GM21390 (cell line): ENCODE measurements at regions not wholly inside any gene's neighbourhood (a gene's known extent, or its start where the extent isn't known, plus 50 kb on each side); places are given as distances from the start of the nearest gene placed in this dataset.
"Not testable (repeated sequence)": the region's sequence is repeated elsewhere in the genome, so short reads cannot be mapped to it uniquely, and the experiment has no call there.

Source experiments
- ATAC-seq: cut with Tn5 transposase; IDR thresholded peaks from one replicate; pipeline ENCODE4 v1.9.1; 2021; ENCODE audit not compliant: unreplicated experiment

DNA sequence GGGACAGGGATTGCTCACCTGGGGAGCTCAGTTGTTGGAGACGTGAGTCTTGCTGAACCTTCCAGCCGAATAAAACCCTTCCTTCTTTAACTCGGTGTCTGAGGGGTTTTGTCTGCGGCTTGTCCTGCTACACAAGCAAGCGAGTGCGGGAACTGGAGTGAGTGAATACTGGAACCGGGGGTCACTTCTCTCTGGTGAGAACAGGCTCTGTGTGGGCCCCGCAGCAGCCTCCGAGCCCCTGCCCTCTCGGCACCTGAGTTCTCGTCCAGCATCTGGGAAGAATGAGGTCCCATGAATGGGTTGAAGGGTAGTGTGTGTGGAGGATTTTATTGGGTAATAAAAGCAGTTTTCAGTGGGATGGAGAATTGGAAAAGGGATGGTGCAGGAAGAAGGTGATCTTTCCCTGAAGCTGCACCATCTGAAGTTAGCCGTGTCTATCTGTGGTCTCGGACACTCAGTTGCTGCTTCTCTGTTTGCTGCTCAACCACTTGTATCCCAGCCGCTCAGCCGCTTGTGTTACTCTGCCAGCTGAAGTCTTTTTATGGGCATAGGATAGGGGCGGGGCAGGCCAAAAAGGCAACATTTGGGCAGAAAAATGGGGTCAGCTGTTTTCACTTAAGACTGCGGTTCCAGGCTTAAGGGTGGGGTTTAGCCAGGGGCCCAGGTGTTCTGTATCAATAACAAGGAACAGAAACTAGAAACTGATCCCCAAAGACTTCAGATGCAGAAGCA, 450.6 kb upstream of the CAMK1G start:
- ATAC-seq: no peak

DNA sequence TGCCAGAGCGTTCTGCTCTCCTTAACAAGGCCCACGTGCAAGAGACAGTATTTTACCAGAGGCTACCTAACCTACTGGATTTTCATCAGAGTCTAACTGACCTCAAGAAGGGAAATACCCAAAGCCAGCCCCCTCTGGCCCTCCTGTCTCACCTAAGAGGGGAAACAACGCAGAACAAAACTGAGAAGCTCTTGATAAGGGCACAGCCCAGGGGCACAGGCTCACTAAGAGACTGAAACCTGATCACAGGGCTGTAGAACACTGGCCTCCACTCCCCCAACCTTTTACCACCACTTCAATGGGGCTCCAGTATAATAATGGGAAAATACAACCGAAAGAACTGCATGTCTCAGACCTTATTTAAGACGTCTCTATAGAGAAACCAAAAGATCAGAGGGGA, 449.5 kb upstream of the CAMK1G start:
- peak; percentile 79 for ATAC-seq

DNA sequence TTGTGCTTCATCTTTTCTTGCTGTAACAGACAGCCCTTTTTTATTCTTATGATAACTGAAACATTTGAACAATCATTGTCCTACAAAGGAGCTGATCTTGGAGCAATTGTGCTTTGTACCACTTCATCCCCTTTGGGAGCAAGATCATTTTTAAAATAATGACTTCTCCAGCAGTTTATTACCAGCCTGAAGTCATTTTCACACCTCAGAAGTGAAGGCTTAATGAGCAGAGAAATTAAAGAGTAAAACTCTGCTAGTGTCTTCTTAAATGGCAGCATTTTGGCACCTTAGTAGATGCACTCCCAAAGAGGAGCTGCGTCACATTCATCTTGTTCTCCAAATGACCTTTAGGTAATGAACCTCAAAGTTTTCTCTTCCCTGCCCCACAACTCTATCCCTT, 439.6 kb upstream of the CAMK1G start:
- ATAC-seq: no peak

DNA sequence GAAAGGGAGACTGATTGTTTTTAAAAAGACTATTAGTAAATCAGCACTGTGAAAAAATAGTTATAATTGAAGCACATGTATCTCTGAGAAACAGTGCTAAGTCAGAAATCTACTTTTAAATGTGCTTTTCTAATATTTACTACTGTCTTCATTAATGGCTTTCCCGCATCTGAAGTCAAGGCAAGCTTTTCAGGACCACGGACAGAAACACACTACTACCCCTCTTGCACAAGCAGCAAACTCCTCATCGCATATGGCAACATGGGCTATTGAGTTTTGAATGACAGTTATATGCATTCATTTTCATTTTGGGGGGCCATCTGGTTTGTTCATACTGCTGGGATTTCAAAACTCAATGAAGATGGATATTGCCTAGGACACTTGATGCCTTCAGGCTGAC, 433.4 kb upstream of the CAMK1G start:
- no peak for ATAC-seq

DNA sequence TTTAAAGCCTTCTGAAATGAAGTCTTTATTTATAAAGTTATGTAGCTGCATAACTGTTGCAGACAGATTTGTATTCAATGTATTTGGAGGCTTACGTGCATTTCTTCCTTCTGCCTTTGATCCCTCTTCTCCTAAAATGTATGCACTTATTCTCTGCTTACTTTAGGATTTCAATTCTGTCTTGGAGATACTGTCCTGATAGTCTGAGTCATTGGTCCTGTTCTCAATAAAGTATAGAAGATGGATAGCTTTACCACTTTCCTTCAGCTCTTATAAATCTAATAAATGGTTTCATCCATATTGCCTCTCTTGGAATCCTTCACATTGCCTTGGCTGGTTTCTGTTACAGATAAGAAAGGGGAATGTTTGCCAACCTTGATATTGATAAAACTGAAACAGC, 430.1 kb upstream of the CAMK1G start:
- no peak for ATAC-seq

DNA sequence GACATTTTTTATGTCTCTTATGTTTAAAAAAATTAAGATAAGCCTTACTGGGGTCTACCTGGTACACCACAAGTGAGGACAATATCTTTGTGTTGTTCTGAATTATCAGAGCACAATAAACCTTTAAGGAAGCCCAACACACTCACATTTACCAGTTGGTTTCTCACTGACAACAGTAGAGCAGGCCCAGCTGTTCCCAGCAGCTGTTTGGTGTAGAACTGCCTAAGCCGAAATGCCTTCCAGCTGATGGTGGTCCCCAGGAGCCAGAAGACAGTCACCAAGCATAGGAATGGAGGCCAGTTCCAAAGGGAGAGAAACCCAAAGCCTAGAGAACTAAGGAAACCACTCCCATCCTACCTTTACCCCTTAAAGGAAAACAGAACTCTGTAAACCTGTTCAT, 428.6 kb upstream of the CAMK1G start:
- ATAC-seq: no peak

DNA sequence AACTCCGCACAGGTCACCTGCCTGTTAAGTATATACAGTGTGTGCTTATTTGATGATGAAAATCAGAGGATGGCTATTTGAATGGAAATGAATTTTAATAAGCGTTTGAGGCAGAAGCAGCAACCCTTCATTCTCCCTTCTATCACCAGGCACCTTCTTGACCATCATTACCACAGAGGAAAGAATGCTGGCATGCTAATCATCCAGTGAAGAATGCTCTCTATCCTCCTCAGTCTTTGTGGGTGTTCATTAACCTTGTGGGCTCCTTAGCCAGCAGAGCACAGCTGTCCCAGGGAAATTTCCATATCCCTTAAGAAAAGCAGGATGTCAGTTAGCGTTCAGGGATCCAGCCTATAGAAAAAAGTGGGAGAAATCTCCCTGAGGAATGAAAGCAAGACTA, 428.0 kb upstream of the CAMK1G start:
- ATAC-seq: no peak

DNA sequence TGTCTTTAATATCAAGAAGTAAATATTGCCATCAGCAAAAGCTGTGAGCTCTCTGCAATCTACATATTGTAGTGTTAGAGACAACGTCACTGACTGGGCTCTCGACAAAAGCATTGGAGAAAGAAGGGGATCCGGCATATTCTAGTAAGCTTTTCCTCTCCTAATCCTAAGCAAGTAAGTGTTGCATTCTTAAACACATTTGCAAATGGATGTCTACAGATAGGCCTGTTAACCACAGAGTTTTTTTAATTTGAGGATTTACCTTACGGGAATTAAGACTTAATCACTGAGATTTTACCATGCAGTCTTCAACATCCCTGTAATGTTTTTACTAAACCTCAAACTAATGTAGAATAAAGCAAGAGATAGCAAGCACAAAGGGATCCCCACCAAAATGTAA, 426.5 kb upstream of the CAMK1G start:
- ATAC-seq: no peak

DNA sequence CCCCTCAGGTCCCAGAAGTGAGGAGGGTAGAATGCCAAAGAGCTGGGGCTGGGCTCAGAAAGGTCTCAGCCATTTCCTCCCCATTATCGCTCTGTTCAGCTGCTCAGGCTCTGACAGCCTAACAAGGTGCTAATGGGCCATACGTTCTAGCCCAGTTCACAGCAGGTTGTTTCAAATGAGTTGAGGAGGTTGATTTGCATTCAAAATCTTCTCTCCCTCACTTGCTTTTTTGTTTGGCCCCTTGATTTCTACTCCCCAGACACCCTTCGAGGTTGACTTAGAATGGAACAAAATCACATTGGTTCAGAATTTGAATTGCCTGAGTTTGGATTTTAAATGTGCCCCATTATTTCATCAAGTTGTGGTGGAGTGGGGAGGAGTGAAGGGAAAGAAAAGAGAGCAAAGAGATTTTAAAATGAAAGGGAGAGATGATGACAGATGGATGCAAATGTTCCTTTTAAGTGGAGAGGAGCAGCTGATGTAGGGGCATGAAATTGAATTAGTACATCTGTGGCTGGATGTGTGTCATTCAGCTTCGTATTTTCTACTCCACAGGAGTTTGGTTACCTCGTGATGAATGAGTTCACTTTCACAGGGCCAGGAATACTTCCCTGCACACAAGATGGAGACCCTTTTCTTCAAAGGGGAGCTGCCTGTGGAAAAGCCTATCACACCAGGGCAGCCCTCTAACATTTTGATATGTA, 425.8 kb upstream of the CAMK1G start:
- ATAC-seq: no peak

DNA sequence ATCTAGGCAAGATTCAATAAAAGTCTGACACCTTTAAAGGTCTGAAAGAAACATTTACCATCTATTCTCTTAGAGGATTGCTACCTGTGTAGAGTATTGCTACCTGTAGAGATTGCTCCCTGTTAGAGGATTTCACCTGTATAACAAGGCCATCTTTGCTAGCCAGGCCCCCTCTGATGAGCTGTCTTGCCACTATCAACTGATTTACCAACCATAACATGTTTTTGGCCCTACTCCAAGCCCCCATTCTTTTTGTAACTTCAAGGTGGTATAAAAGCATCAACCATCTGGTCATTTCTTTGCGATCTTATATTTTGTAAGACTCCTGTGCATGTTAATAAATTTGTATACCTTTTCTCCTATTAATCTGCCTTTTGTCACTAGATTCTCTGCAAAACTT, 424.7 kb upstream of the CAMK1G start:
- no peak for ATAC-seq

DNA sequence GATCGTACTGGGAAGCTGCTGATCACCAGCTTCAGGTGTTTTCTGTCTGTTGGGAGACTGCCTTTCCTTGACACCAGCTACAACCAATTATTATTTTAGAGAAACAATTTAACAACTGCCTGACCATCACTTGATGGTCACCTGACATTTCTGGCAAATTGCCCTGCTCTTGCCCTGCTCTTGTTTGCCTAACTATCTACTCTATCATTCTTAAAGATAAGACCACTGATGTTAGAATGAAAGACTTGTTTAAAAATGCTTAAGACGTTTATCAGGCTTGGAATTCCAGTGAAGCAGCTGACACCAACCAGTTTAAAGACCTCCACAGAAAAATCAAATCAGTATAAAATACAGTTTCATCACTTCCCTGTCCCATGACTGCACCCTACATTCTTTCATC, 423.3 kb upstream of the CAMK1G start:
- ATAC-seq: no peak

DNA sequence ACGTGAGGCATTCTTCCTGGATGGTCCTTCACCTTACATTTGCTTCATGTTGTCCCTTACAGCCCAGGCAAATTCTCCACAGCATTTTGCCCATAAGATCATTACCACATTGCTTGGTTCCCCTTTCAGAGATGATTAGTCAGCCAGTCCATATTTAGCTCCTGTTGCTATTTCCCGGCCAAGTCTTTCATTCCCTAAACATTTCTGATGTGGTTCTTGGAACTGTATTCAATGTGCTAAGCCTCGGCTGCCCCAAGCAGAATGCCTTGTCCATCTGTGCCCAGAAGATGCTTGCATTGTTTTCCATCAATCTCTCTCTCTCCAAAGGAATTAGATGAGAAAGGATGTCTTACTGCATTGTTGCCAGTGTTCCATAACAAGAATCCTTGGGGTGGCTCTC, 420.9 kb upstream of the CAMK1G start:
- ATAC-seq: no peak

DNA sequence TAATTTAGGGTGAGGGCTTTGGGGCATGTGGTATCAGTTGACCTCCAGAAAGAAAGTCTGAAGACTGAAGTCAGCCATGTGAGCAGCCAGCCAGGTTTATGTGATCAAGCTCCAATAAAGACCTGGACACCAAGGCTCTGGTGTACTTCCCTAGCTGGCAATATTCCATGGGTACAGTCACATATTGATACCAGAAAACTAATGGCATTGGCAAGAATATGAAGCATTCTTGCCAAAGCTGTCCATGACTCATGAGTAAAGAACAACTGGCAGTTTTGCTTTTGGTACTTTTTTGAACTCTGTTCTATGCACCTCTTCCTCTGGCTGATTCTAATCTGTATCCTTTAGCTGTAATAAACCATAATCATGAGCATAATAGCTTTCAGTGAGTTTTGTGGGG, 415.3 kb upstream of the CAMK1G start:
- no peak for ATAC-seq

DNA sequence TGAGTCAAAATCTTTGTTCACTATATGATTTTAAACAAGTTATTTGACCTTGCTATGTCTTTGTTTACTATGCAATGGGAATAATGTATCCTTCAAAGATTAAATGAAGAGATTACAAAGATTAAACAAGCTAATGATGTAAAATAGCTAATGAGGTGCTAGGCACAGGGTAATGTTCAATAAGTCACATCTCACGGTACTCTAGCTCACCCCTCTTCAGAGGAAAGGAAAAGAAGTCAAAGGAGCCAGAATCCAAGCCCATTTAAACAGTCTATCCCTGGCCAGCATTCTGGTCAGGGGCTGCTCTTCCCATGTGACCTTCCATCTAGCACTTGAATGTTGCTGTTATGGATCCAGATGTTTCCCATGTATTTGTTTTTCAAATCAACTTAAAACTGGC, 412.4 kb upstream of the CAMK1G start:
- ATAC-seq: no peak

DNA sequence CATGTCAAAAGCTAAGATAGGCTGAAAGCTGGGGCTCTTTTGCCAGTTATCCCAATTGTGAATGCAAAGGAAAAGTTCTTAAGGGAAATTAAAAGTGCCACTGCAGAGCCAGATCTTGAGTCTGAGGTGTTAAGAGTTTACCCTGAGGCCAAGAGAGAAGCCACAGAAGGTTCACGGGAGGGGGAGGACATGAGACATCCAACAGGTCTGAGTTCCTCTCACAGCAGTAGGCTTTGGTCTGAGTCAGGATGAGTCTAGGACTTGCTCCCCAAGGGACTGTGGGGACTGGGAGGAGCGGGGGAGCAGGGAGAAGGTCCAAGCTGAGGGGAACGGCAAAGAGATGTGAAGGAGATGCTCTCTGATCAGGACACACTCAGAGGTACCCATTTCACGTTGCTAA, 411.2 kb upstream of the CAMK1G start:
- no peak for ATAC-seq

DNA sequence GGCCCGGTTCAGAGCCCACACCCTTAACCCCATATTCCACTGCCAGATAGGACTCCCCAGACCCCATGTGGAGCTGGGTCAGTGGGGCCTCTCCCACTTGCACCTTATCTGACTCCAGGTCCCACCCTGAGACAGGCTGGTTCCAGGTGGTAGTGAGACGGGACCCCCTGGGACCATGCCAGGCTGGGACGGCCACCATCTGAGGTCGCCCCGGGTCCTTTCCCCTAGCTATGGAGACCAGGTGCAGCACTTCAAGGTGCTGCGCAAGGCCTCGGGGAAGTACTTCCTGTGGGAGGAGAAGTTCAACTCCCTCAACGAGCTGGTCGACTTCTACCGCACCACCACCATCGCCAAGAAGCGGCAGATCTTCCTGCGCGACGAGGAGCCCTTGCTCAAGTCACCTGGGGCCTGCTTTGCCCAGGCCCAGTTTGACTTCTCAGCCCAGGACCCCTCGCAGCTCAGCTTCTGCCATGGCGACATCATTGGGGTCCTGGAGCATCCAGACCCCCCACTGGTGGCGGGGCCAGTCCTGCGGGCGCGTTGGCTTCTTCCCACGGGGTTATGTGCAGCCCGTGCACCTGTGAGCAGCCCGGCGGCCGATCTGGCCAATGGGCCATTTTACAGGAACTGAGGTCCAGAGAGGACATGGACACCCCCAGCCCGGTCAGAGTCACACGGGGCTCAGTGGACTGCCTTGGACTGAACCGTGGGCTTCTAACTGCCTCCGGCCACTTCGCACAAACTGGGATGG, 410.5 kb upstream of the CAMK1G start:
- ATAC-seq: not testable (repeated sequence)

DNA sequence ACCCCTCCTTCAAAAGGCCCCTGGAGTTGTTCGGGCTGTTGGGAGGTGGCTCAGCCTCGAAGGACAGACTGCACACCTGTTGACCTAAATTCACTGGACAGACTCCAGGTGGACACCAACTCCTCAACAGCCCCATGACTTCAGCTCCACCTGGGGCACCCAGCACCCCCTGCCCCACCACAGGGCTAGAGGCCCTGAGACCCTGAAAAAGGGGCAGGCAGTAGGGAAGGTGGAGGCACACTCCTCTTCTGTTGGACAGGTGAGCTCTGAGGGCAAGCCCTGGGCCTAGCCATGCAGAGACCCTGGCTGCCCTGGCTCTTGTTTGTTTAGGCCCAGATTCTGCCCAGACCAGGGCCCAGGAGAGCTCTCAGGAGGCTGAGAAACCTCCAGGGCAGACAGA, 409.7 kb upstream of the CAMK1G start:
- ATAC-seq: not testable (repeated sequence)

DNA sequence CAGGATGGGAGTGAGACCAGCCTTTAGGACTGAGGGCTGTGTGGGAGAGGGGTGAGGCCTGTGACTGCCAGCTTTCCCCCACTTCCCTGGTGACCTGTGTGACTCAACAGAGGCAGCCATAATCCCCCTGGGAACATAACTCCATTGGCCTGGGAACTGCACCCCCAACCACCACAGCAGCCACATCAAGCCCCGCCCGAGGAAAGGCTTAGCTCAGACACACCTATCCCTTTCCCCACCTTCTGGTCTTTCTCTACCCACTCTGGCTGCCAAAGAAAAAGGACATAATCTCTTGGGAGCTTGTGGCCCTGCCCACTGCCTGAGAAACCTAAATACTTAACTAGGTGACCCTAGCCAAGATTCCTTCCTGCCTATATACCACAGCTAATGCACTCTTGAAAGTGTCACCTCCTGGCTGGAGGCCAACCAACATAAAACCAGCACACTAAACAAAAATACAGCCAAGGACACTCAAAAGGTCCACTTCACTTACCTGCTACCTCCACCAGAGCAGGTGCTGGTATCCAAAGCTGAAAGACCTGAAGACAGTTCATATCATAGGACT, 406.6 kb upstream of the CAMK1G start:
- ATAC-seq: no peak

DNA sequence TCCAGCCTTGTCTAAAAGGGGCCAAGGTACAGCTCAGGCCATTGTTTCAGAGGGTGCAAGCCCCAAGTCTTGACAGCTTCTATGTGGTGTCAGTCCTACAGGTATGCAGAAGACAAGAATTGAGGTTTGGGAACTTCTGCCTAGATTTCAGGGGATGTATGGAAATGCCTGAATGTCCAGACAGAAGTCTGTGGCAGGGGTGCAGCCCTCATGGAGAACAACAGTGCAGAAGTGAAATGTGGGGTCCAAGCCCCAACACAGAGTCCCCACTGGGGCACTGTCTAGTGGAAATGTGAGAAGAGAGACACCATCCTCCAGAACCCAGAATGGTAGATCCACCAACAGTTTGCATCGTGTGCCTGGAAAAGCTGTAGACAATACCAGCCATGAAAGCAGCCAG, 400.3 kb upstream of the CAMK1G start:
- ATAC-seq: no peak

DNA sequence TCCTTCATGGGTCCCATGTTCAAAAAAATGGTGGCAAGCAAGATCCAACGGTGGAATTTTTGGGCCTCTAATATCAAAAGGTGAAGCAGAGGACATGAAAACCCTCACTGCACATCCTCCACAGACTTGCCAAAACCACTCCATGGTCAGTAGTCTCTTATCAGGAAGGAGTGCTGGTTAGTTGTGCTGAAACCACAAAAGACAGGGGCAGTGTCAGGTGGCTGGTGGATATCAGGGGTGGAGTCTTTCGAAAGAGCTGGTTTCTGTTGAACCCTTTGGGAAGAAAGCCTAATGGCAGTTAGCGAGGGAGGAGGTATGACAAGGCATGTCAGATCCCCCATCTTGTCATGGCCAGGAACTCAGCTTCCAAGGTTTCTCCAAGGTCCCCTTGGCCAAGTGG, 395.9 kb upstream of the CAMK1G start:
- ATAC-seq: no peak

DNA sequence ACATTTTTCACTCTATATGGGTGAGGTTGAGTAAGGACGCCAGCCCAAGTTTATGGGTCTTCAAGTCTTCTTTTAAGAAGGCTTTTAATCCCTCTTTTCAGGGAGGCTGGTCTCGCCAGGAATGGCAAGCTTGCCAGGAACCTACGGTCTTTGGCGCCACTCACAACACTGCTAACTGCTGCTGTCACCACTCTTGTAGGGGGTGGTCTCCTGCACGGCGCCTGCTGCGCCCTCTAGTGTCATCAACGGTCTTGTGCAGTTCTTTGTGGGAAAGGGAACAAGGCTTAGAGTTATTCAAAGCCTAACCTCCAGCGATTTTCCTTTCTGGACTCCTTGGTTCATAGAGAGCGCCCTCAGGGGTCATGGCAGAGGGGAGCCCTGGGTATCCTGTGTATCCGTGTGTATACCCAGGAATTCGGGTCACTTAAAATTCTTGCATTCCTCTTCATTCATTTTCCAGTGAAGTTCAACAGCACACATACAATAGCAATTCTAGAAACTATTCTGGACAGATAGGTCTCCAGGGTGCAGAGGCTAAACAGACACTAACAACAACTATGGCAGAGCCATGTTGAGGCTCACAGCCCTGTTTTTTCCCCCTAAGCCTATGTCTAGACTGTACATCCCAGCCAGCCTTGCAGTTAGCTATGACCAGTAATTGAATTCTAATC, 392.8 kb upstream of the CAMK1G start:
- peak; percentile 97 for ATAC-seq
